ENCODE measurements at regions not wholly inside any gene's neighbourhood (a gene's known extent, or its start where the extent isn't known, plus 50 kb on each side); places are given as distances from the start of the nearest gene placed in this dataset.
A peak's percentile ranks its signal among the peaks of the same experiment; 100 is the strongest.

- no peak for DNase-seq (ENCODE audit: low spot score)
Observed at GRCh38 chr12:90322006-90322405, 613.4 kb upstream of the ATP2B1 start.

GRCh38 chr12:90321369-90321768 is 612.7 kb upstream of the ATP2B1 start:
- DNase-seq (ENCODE audit: low spot score): no peak

GRCh38 chr12:90311561-90311960 is 602.9 kb upstream of the ATP2B1 start:
- no peak for DNase-seq (ENCODE audit: low spot score)

- no peak for DNase-seq (ENCODE audit: low spot score)
Observed at GRCh38 chr12:90305379-90305778, 596.7 kb upstream of the ATP2B1 start.

- DNase-seq (ENCODE audit: low spot score): no peak
Observed at GRCh38 chr12:90304231-90304630, 595.6 kb upstream of the ATP2B1 start.

GRCh38 chr12:90303771-90304170 is 595.1 kb upstream of the ATP2B1 start:
- no peak for DNase-seq (ENCODE audit: low spot score)

GRCh38 chr12:90301561-90302133 is 593.0 kb upstream of the ATP2B1 start:
- DNase-seq (ENCODE audit: low spot score): no peak

GRCh38 chr12:90301095-90301494 is 592.5 kb upstream of the ATP2B1 start:
- DNase-seq (ENCODE audit: low spot score): no peak

- DNase-seq (ENCODE audit: low spot score): no peak
Observed at GRCh38 chr12:90299666-90300065, 591.0 kb upstream of the ATP2B1 start.

- DNase-seq (ENCODE audit: low spot score): peak; percentile 13
Observed at GRCh38 chr12:90299121-90299520, 590.5 kb upstream of the ATP2B1 start.

GRCh38 chr12:90298289-90298948 is 589.8 kb upstream of the ATP2B1 start:
- DNase-seq (ENCODE audit: low spot score): no peak

- DNase-seq (ENCODE audit: low spot score): no peak
Observed at GRCh38 chr12:90295858-90296257, 587.2 kb upstream of the ATP2B1 start.

- DNase-seq (ENCODE audit: low spot score): no peak
Observed at GRCh38 chr12:90292183-90292582, 583.5 kb upstream of the ATP2B1 start.

- no peak for DNase-seq (ENCODE audit: low spot score)
Observed at GRCh38 chr12:90290980-90291975, 582.6 kb upstream of the ATP2B1 start.

- no peak for DNase-seq (ENCODE audit: low spot score)
Observed at GRCh38 chr12:90287585-90287984, 578.9 kb upstream of the ATP2B1 start.

GRCh38 chr12:90281154-90281868 is 572.7 kb upstream of the ATP2B1 start:
- no peak for DNase-seq (ENCODE audit: low spot score)

GRCh38 chr12:90280564-90281058 is 572.0 kb upstream of the ATP2B1 start:
- no peak for DNase-seq (ENCODE audit: low spot score)

- DNase-seq (ENCODE audit: low spot score): no peak
Observed at GRCh38 chr12:90280033-90280432, 571.4 kb upstream of the ATP2B1 start.

- no peak for DNase-seq (ENCODE audit: low spot score)
Observed at GRCh38 chr12:90275088-90275487, 566.5 kb upstream of the ATP2B1 start.

- no peak for DNase-seq (ENCODE audit: low spot score)
Observed at GRCh38 chr12:90274407-90274806, 565.8 kb upstream of the ATP2B1 start.

- DNase-seq (ENCODE audit: low spot score): no peak
Observed at GRCh38 chr12:90268574-90268973, 559.9 kb upstream of the ATP2B1 start.

GRCh38 chr12:90262251-90262650 is 553.6 kb upstream of the ATP2B1 start:
- no peak for DNase-seq (ENCODE audit: low spot score)
